CD4-positive, alpha-beta T cell treated with Interleukin-4 for 1 hour (primary cell): ENCODE measurements at regions not wholly inside any gene's neighbourhood (a gene's known extent, or its start where the extent isn't known, plus 50 kb on each side); places are given as distances from the start of the nearest gene placed in this dataset.

ENCODE experiments used
- DNase-seq, 2 donors: peaks; one replicate each; pipeline ENCODE4 v3.0.0-alpha.2; 2020 to 2022

DNA sequence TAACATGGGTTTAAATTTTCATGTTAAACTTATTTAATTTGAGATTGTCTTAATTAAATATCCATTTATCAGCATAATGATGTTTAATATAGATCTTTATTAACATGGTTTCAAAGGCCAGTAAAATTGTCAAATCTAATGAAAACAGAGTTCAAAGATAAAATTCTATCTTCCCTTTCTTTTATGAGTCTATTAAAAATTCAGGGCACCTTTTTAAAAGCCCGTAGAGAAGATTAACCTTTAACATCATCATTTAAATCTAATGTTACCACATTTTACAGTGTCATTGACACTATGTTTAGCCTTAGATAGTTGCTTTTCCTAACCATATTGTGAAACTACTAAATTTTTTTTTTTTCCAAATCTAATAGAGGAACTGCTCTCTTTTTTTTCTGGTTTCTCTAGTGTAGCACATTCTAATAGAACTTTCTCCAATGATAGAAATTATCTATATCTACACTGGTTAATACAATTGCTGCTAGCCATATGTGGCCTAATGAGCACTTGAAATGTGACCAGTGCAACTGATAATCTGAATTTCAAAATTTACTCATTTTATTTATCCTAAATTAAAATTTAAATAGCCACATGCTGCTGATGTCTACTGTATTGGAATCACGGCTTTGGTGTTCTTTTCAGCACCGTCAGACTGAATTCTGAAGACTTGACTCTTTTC is 410.9 kb downstream of the UTRN start:
- no peak for DNase-seq

DNA sequence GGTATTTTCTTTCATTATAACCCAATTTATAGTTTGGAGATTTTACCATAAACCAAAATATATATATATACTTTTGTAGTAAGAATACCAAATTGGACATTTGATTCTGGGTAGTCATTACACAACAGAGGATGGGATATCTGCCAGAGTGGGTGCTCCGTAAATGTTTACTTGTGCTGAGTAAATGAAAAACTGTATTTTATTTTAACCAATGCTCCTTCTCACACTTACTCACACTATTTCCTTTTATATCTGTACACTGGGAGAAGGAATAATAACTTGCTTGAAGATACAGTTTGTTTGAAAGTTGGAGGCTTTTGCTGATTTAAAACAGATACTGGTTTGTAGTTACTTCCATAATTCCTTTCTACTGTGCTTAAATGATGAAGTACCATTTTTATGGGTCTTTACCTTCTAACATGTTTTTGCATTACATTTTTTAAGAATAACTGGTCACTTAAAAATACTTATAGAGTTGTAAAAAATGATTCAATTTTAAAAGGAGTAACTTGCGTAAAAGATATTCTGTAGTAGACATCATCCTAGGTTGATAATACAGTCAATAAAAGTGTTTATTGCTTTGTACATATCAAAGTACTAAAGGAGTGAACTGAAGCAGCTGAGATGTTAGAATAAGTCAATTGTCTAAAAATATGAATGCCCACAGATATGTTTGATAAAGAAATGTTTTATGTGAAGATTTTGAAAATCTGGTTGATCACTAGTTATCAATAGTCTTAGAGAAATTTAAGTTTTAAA is 411.7 kb downstream of the UTRN start:
- no peak for DNase-seq

DNA sequence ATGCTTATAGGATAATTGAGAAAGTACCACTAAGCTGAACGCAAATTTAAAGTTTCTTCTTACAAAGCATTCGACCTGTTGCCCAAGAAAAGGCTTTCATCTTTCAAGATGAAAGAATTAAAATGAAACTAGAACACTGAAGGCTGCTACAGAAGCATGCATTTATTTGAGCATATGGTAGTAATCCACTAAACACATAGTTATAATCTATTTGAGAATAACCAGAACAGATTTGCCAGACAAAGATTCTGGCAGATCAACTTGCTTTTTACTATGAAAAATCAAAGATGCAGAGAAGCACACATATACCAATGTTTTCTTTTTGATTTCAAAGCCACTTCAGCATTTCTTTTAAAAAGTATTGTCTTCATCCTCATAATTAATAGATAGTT is 412.2 kb downstream of the UTRN start:
- DNase-seq: no peak

DNA sequence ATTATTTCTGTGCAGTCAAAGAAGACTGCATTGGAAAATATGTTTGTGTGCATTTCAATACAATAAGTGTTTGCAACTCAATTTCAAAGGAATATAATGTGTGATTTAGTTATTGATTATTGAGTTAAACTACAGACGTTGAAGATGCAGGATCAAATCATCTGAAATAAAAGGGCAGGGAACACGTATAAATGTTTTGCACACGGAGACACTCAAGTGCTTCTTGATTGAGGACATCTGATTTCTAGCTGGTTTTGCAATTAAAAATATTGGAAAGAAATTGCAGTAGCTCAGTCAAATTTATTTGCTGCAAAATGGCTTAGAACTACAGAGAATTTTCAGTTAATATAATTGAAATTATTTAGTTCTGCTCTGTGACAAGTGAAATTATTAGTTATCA is 412.7 kb downstream of the UTRN start:
- DNase-seq: no peak

- no peak for DNase-seq
These were observed 417.6 kb downstream of the UTRN start for GRCh38 chr6:144702781-144703180.

GRCh38 chr6:144710207-144710606 is 425.1 kb downstream of the UTRN start:
- no peak for DNase-seq

GRCh38 chr6:144711661-144712060 is 426.5 kb downstream of the UTRN start:
- no peak for DNase-seq

DNA sequence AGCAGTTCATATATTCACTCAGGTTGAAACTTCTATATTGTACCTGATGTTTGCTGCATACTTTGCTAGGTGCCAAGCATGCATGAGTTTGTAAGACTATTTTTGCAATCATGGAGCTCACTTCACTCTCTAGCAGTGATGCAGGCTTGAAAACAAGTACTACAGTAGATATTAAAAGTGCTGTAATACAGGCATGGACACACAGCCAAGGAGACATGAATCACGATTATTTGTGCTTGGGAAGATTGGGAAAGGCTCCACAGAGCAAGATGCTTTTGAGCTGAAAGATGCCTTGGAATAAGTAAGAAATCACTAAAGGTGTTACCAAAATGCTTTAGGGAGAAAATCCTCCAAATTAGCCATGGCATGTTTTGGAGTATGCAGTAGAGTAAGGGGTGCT is 427.4 kb downstream of the UTRN start:
- no peak for DNase-seq

GRCh38 chr6:144714021-144714712 is 429.0 kb downstream of the UTRN start:
- DNase-seq: no peak

DNA sequence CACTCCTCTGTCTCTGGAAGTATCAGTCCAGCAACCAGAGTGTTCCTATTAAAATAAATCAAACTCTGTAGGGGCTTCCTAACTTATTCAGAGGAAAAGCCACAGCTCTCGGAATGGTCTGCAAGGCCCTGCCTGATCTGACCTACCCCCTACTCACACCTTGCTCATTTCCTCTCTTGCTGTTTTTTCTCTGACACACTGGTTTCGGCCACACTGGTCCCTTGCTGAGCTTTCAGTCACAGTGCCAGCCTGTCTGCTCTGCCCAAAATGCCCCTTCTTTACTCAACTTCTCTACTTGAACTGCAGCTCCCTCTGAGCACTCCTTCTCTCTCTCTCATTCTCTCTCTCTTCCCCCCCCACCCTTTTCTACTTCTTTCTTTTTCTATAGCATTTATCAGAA is 430.2 kb downstream of the UTRN start:
- no peak for DNase-seq

- no peak for DNase-seq
These were observed 433.3 kb downstream of the UTRN start for GRCh38 chr6:144718431-144718830.

GRCh38 chr6:144721232-144721631 is 436.1 kb downstream of the UTRN start:
- DNase-seq: no peak

- no peak for DNase-seq
These were observed 437.1 kb downstream of the UTRN start for GRCh38 chr6:144722154-144722737.

DNA sequence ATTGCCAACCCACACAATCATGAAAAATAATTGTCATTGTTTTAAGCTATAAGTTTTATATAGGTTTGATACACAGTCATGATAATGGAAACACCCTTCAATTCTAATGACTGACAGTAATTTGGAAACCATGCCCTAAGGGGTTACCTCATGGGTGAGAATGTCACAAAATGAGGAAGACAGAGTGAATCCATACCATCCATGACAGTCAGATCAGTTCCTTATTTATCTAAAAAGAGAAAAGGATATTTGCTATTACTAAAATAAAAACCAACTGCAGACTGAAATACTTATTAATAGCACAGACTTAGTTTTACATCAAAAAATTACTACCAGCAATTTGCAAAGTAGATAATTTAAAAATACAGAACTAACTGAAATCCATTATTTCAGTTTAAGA is 437.8 kb downstream of the UTRN start:
- peak in 1 of 2 donors; percentile 3 for DNase-seq

DNA sequence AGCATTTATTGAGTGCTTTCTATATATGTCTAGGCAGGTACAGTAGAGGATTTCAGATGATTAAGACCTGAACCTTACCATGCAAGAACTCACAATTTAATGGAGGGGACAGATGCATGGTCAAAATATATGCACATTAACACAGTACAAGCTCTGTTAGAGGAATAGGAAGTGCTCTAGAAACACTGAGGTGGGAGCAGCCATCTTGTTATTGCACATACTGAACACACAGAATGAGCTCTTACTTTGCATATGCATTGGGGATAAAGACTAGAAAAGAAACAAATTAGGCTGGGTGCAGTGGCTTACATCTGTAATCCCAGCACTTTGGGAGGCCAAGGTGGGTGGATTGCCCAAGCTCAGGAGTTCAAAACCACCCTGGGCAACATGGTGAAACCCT is 438.3 kb downstream of the UTRN start:
- no peak for DNase-seq

DNA sequence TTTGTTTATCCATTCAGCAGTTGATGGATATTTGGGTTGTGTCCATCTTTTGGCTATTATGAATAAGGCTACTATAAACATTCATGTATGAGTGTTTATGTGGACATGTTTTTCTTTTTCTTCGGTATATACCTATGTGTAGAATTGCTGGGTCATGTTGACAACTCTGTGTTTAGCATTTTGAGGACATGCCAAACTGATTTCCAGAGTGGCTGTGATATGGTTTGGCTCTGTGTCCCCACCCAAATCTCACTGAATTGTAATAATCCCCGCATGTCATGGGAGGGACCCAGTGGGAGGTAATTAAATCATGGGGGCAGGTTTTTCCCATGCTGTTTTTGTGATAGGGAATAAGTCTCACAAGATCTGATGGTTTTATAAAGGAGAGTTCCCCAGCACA is 439.7 kb downstream of the UTRN start:
- no peak for DNase-seq

GRCh38 chr6:144725736-144726522 is 440.8 kb downstream of the UTRN start:
- no peak for DNase-seq

- no peak for DNase-seq
These were observed 443.7 kb downstream of the UTRN start for GRCh38 chr6:144728804-144729203.

- DNase-seq: no peak
These were observed 444.4 kb downstream of the UTRN start for GRCh38 chr6:144729502-144729901.

- DNase-seq: no peak
These were observed 445.0 kb downstream of the UTRN start for GRCh38 chr6:144730088-144730645.

- no peak for DNase-seq
These were observed 446.1 kb downstream of the UTRN start for GRCh38 chr6:144731229-144731628.

DNA sequence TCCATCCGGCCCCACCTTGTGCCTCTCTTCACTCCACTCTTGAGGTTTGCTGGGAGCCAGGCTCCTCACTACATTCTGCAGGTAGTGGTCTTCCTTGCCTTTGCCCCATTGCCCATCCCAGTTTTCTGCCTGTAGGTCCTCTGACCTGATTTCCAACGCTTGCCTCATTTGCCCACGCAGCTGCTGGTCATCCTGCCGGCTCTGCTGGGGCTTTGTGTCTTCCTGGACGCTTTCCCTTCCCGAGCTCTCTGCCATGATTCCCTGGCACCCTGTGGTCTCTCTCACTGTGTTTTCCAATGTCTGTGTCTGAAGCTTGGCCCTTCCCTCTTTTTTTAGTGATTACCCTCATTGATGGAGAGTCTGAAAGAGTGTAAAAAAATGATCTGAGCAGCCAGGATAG is 451.6 kb downstream of the UTRN start:
- DNase-seq: no peak

GRCh38 chr6:144737998-144738397 is 452.9 kb downstream of the UTRN start:
- no peak for DNase-seq
